ENCODE measurements at regions not wholly inside any gene's neighbourhood (a gene's known extent, or its start where the extent isn't known, plus 50 kb on each side); places are given as distances from the start of the nearest gene placed in this dataset.

DNA sequence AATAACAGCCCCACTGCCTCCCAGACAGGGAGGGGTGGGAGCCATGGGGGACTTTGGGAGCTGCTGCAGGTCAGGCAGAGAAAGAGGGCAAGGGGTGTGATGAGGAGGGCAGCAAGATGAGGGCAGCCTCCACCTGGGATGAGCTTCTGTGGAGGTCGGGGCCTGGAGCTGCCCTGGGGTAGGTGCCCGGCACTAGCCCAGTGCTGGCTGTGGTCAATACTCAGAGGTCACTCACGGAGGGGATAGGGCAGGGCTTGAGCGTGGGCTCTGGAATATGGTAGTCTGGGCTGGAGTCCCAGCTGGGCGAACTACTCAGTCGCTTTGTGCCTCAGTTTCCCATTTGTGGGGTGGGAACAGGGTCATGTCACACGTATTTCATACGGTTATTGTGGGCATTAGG is 169.0 kb downstream of the IRF8 start:
- no peak for DNase-seq (ENCODE audit: low read depth)
- TF ChIP-seq, protein P1, sequence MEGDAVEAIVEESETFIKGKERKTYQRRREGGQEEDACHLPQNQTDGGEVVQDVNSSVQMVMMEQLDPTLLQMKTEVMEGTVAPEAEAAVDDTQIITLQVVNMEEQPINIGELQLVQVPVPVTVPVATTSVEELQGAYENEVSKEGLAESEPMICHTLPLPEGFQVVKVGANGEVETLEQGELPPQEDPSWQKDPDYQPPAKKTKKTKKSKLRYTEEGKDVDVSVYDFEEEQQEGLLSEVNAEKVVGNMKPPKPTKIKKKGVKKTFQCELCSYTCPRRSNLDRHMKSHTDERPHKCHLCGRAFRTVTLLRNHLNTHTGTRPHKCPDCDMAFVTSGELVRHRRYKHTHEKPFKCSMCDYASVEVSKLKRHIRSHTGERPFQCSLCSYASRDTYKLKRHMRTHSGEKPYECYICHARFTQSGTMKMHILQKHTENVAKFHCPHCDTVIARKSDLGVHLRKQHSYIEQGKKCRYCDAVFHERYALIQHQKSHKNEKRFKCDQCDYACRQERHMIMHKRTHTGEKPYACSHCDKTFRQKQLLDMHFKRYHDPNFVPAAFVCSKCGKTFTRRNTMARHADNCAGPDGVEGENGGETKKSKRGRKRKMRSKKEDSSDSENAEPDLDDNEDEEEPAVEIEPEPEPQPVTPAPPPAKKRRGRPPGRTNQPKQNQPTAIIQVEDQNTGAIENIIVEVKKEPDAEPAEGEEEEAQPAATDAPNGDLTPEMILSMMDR (conservative IDR thresholded peaks at IDR 0.05; ENCODE audit: low read length) = no peak
- no peak overlapping the region for H3K4me3 ChIP-seq (ENCODE audit: low read length)

DNA sequence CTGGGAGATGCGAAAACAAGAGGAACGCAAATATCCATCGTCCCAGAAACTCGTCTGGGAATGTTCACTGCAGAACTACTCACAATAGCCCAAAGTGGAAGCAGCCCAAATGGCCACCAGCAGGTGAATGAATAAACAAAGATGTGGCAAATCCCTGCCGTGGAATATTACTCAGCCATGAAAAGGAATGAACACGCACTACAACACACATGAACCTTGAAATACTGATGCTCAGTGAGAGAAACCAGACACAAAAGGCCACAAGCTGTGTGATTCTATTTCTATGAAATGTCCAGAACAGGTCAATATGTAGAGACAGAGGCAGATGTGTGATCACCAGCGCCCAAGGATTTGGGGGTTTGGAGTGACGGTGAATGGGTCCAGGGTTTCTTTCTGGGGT is 169.8 kb downstream of the IRF8 start:
- TF ChIP-seq, protein P1 (conservative IDR thresholded peaks at IDR 0.05; ENCODE audit: low read length) = no peak
- DNase-seq (ENCODE audit: low read depth) = no peak
- no peak overlapping the region for H3K4me3 ChIP-seq (ENCODE audit: low read length)

DNA sequence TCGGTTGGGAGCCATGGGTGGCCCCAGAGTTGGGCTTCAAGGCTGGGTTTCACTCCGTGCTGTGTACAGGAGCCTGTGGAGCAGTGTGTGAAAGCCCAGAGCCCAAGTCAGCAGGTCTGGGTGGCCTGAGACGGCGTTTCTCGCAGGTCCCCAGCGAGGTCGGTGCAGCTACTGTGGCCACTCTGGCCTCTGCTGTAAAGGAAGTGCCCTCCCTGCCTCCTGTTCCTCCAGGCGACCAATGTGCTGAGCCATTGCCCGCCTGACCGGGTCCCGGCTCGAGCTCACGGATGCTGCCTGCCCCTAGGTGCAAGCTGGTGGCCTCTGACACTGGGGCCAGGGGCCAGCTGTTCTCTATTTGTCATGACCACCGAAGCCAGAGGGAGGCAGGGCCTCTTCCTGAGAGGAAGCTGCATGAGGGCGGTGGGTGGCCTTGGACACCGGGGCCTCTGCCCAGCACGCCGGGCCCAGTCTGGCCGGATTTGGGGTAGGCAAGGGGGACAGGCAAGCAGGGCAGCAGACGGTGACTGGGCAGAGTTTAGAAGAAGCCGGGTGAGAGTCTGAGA is 170.9 kb downstream of the IRF8 start:
- TF ChIP-seq, protein P1 (conservative IDR thresholded peaks at IDR 0.05; ENCODE audit: low read length) = no peak
- DNase-seq (ENCODE audit: low read depth) = no peak
- H3K4me3 ChIP-seq (ENCODE audit: low read length) = no peak overlapping the region

DNA sequence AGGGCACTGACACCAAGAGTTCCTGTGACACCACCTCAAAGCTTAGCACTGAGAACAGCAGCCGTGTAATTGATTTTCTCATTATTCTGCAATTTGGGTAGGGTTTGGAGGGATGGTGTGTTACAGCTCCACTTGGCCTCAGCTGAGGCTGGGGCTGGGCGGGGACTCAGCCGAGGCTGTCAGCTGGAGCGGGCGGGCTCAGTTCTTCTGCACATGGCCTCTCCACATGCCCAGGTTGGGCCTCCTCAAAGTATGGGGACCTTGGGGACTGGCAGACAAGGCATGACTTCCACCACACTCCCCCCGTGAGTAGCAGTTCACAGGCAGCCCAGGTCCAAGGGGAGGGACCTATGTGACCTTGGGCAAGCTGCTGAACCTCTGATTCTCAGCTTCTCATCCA is 171.5 kb downstream of the IRF8 start:
- TF ChIP-seq, protein P1 (conservative IDR thresholded peaks at IDR 0.05; ENCODE audit: low read length) = no peak
- no peak overlapping the region for H3K4me3 ChIP-seq (ENCODE audit: low read length)
- DNase-seq (ENCODE audit: low read depth) = no peak

DNA sequence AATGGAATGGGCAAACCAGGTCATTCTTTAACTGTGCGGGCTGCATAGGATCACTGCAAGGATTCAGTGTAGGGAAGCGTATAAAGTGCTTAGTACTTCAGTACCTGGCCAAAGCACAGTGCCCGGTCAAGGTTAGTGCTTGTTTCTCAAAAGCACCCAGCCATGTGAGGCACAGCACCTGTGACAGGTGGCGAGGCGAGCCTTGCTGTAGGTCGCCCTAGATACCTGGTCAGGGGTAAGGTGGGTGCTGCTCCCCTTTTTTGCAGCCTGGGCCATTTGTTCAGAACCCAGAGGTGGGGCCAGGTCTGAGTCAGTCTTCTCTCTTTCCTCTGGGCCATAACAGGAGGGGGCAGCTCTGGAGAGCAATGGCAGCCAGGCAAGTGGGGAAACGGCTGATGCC is 172.0 kb downstream of the IRF8 start:
- TF ChIP-seq, protein P1 (conservative IDR thresholded peaks at IDR 0.05; ENCODE audit: low read length) = no peak
- DNase-seq (ENCODE audit: low read depth) = no peak
- H3K4me3 ChIP-seq (ENCODE audit: low read length) = no peak overlapping the region

DNA sequence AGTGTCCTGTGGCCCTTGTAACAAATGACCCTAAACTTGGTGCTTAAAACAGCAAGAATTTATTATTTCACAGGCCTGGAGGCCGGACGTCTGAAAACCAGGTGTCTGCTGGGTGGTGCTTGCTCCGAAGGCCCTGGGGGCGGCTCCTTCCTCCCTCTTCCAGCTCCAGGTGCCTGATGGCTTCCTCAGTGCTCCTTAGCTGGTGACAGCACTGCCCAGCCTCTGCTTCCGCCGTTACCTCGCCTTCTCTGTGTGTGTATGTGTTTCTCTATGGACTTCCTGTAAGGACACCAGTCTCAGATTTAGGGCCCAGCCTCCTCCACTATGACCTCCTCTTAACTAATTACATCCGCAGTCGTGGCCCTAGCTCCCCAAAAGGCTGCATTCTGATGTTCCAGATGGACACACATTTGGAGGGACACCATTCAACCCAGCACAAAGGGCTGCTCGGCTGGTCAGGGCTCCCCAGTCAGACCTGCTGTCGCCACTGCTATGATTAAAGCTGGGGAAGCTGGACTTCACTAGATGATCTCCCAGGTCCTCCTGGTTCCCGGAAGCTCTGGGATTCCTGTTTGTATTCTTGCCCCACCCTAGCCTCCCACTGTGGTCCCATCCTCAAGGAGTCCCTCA is 172.8 kb downstream of the IRF8 start:
- TF ChIP-seq, protein P1 (conservative IDR thresholded peaks at IDR 0.05; ENCODE audit: low read length) = no peak
- DNase-seq (ENCODE audit: low read depth) = no peak
- H3K4me3 ChIP-seq (ENCODE audit: low read length) = no peak overlapping the region

DNA sequence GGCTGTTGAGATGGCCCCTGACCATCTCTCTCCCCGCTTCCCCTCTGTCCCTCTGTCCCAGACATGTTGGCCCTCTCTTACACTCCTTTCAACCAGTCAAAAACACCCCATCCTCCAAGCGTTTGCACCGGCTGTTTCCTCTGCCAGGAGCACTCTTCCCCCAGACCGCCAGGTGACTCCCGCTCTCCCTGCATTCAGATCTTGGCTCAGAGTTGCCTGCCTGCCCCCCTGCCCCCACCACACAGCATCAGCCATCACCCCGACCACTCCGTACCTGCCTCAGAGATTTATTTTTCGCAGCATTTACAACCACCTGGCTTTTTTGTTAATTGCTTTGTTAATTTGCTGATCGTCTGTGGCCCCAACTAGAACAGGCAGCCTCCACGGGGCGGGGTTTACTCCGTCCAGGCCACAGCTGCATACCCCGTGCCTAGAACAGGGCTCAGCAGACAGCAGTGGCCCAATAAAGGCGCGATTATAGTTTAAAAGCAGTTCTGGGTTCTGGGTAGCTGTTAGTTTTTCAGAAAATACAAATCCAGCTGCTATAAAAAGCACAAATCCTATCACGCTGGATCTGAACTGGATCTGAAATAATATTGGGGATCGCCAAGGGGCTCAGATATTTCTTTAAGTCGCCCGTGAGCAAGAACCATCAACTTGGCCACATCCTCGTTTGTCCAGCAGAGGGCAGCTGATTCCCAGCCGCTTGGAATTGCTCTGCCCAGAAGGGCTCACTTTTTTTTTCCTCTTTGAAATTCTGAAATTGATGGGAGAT is 173.6 kb downstream of the IRF8 start:
- TF ChIP-seq, protein P1 (conservative IDR thresholded peaks at IDR 0.05; ENCODE audit: low read length) = peak; percentile 90
- no peak overlapping the region for H3K4me3 ChIP-seq (ENCODE audit: low read length)
- peak; percentile 69 for DNase-seq (ENCODE audit: low read depth)
